BLaER1 treated with 17β-estradiol and CSF1 and Interleukin-3, amounts not matched to agents 10 nM and 100 nM (cell line): ENCODE measurements at regions not wholly inside any gene's neighbourhood (a gene's known extent, or its start where the extent isn't known, plus 50 kb on each side); places are given as distances from the start of the nearest gene placed in this dataset.
"Not testable (repeated sequence)": the region's sequence is repeated elsewhere in the genome, so short reads cannot be mapped to it uniquely, and the experiment has no call there.

ENCODE experiments used
- H3K27ac ChIP-seq, 11 experiments: shearing (Covaris generic); formaldehyde crosslinking; 2 replicates each; pipeline ENCODE4 v1.8.1; 2022
- H3K27me3 ChIP-seq, 11 experiments: shearing (Covaris generic); formaldehyde crosslinking; 2 replicates each; pipeline ENCODE4 v1.8.1; 2022
- H3K36me3 ChIP-seq, 11 experiments: shearing (Covaris generic); formaldehyde crosslinking; 2 replicates each; pipeline ENCODE4 v1.8.1; 2022
- H3K4me1 ChIP-seq, 10 experiments: shearing (Covaris generic); formaldehyde crosslinking; 2 replicates each; pipeline ENCODE4 v1.8.1; 2022
- H3K4me2 ChIP-seq, 11 experiments: shearing (Covaris generic); formaldehyde crosslinking; 2 replicates each; pipeline ENCODE4 v1.8.1; 2022
- H3K4me3 ChIP-seq, 10 experiments: shearing (Covaris generic); formaldehyde crosslinking; 2 replicates each; pipeline ENCODE4 v1.8.1; 2022
- H3K9ac ChIP-seq, 11 experiments: shearing (Covaris generic); formaldehyde crosslinking; 2 replicates each; pipeline ENCODE4 v1.8.1; 2022
- H3K9me3 ChIP-seq, 11 experiments: shearing (Covaris generic); formaldehyde crosslinking; replicated peaks in 1 of 11; 2 replicates each; pipeline ENCODE4 v1.8.1; 2022
- H4K20me1 ChIP-seq, 11 experiments: shearing (Covaris generic); formaldehyde crosslinking; 2 replicates each; pipeline ENCODE4 v1.8.1; 2022
- Cebpa-rat ChIP-seq, 11 experiments: shearing (Covaris generic); IDR thresholded peaks; 2 replicates each; pipeline ENCODE4 v1.8.1; 2022

DNA sequence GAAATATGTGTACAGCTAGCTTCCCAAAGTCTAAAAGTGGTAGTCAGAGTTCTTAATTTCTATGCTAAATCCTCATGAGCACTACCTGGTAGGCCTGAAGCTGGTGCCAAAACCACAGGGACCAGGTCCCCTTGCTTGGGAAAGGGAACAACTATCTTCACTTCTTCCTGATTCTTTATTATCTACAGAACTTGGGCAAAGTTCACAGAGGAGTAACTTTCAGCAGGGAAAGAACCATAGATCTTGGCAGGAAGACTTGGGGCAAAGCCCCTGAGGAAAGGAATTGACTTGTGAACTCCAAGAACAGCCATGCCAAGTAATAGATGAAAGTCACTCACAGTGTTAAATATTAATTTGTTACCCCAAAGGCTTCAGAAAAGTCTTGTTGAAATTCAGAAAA is 193.0 kb downstream of the ZC3H11B start:
- Histone ChIP-seq H3K4me1 (no peaks in the 10 kb centered on the region), H3K27ac (no peak overlapping the region), H3K9ac (no peak overlapping the region), H3K9me3 (no peaks in the 10 kb centered on the region), H4K20me1 (no peaks in the 10 kb centered on the region), H3K36me3 (no peaks in the 10 kb centered on the region), H3K4me2 (no peak overlapping the region), H3K4me3 (no peak overlapping the region), H3K27me3 (no peaks in the 10 kb centered on the region)
- TF ChIP-seq Cebpa-rat (IDR thresholded peaks at IDR 0.05): no peak

DNA sequence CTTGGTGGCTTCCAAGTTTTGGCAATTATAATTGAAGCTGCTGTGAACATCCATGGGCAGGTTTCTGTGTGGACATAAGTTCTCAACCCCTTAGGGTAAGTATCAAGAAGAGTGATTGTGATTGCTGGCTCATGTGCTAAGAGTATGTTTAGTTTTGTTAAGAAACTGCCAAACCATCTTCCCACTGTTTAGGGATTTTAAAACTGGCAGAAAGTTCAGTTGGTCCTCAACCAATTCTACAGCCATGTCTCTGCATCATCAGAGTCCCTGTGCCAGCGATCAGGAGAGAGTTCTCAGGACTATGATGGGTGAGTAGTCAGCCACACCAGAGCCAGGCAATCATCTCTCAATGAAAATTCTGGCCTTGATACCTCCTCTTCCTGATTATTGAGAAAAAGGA is 193.8 kb downstream of the ZC3H11B start:
- H3K4me2 ChIP-seq: no peak overlapping the region
- no peaks in the 10 kb centered on the region for H3K9me3 ChIP-seq
- no peak overlapping the region for H3K9ac ChIP-seq
- H3K4me3 ChIP-seq: no peak overlapping the region
- H3K27me3 ChIP-seq: no peaks in the 10 kb centered on the region
- no peaks in the 10 kb centered on the region for H4K20me1 ChIP-seq
- H3K27ac ChIP-seq: no peak overlapping the region
- no peaks in the 10 kb centered on the region for H3K36me3 ChIP-seq
- no peak for TF ChIP-seq Cebpa-rat (IDR thresholded peaks at IDR 0.05)
- no peaks in the 10 kb centered on the region for H3K4me1 ChIP-seq

DNA sequence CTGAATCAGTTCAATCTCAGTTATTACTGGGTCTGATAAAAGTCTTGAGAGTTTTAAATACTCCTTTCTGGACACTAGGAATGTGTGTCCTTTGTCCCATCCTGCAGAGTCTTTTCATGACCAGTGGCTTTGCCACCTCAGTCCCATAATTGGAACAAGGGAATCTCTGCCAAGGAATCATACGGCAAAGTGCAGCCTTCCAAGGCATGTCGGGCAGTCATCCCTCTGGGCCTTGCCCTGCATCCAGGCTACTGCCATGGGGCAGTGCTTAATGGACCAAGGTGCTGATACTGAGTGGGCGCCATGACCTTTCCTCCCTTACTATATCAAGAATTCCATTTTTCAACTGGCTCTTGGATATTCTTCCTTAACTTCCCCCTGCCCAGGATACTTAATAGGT is 195.3 kb downstream of the ZC3H11B start:
- no peak for TF ChIP-seq Cebpa-rat (IDR thresholded peaks at IDR 0.05)
- no peak overlapping the region for H3K9ac ChIP-seq
- no peak overlapping the region for H3K27ac ChIP-seq
- H3K4me2 ChIP-seq: no peak overlapping the region
- no peaks in the 10 kb centered on the region for H4K20me1 ChIP-seq
- H3K9me3 ChIP-seq: no peaks in the 10 kb centered on the region
- H3K36me3 ChIP-seq: no peaks in the 10 kb centered on the region
- H3K27me3 ChIP-seq: no peaks in the 10 kb centered on the region
- no peak overlapping the region for H3K4me3 ChIP-seq
- H3K4me1 ChIP-seq: no peaks in the 10 kb centered on the region

DNA sequence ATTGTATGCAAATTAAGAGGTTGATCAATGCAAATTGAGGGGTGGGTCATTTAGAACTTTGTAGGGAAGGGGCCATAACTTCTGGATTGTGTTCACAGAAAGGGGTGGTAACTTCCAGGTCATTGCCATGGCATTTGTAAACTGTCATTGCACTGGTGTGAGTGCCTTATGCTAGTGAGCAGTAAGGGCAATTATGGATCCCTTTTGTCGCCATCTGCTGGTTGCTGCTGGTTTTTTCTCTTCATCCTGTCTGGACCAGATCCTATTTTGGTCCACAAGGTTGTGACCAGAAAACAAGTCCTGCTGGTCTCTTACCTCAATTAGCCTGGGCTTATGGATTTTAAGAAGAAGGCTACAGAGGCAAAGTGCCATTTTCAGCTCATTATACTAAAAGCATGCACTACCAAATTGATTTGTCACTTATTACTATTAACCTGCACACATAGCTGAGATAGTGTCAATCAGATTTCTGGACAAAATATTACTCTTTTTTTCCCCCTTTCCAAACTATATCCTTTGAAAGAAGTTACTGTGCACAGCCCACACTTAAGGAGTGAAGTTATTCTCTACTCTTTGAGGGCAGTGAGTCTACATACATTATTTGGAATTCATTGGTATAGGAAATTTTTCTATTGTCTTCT is 196.2 kb downstream of the ZC3H11B start:
- Histone ChIP-seq H3K27me3 (no peaks in the 10 kb centered on the region), H3K4me1 (no peaks in the 10 kb centered on the region), H3K4me2 (no peak overlapping the region), H3K9me3 (no peaks in the 10 kb centered on the region), H3K27ac (no peak overlapping the region), H3K4me3 (no peak overlapping the region), H4K20me1 (no peaks in the 10 kb centered on the region), H3K36me3 (no peaks in the 10 kb centered on the region), H3K9ac (no peak overlapping the region)
- TF ChIP-seq Cebpa-rat (IDR thresholded peaks at IDR 0.05): no peak

DNA sequence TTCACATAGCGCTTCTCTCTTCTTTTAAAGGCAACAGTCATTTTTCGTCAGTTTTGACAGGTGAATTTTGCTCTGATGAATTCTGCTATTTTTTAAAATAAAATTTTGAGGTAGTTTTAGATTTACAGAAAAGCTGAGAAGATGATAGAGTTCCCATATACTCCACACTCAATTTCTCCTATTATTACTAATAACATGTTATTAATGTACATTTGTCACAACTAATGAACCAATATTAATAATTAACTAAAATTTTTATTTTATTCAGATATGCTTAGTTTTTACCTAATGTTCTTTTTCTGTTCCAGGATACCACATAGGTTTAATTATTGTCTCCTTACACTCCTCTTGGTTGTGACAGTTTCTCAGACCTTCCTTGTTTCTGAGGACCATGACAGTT is 197.0 kb downstream of the ZC3H11B start:
- Histone ChIP-seq H3K9me3 (no peaks in the 10 kb centered on the region), H4K20me1 (no peaks in the 10 kb centered on the region), H3K27ac (no peak overlapping the region), H3K36me3 (no peaks in the 10 kb centered on the region), H3K4me1 (no peaks in the 10 kb centered on the region), H3K4me2 (no peak overlapping the region), H3K9ac (no peak overlapping the region), H3K27me3 (no peaks in the 10 kb centered on the region), H3K4me3 (no peak overlapping the region)
- TF ChIP-seq Cebpa-rat (IDR thresholded peaks at IDR 0.05): no peak

DNA sequence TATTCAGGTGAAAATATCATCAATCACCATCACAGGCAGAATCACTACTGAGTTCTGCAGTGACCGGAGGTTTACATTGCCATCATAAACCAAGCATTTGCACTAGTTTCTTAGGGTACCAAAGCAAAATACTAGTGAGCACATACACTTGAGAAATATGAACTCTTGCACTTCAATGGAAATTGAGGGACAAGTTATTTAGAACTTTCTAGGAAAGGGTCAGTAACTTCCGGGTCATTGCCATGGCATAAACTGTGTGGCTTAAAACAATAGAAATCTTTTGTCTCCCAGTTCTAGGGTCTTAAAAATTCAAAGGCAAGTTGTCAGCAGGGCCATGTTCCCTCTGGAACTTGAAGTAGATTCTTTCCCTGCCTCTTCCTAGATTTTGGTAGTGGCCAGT is 197.5 kb downstream of the ZC3H11B start:
- no peak overlapping the region for H3K27ac ChIP-seq
- H4K20me1 ChIP-seq: no peaks in the 10 kb centered on the region
- no peak overlapping the region for H3K9ac ChIP-seq
- H3K36me3 ChIP-seq: no peaks in the 10 kb centered on the region
- H3K4me1 ChIP-seq: no peaks in the 10 kb centered on the region
- H3K27me3 ChIP-seq: no peaks in the 10 kb centered on the region
- H3K4me2 ChIP-seq: no peak overlapping the region
- H3K4me3 ChIP-seq: no peak overlapping the region
- no peaks in the 10 kb centered on the region for H3K9me3 ChIP-seq
- no peak for TF ChIP-seq Cebpa-rat (IDR thresholded peaks at IDR 0.05)

DNA sequence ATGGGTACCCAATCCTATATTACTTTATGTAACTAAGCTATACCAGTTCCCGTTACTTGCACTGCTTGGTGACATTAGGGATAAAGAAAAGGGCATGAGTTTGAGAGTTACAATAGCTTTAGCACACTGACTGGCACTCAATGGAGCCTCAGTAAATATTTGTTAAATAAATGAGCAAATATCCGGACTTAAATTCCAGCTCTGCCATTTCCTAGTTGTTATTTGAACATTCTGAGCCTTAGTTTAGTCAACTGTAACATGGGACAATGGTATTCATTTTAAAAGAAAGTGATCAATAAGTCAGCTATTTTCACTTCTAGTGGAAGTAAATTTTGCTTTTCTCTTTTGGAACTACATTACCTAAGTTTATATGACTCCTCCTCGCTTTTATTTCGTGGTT is 198.7 kb downstream of the ZC3H11B start:
- no peak for TF ChIP-seq Cebpa-rat (IDR thresholded peaks at IDR 0.05)
- Histone ChIP-seq H3K4me3 (no peak overlapping the region), H3K36me3 (no peaks in the 10 kb centered on the region), H4K20me1 (no peaks in the 10 kb centered on the region), H3K9me3 (no peaks in the 10 kb centered on the region), H3K27ac (no peak overlapping the region), H3K27me3 (no peaks in the 10 kb centered on the region), H3K4me1 (no peaks in the 10 kb centered on the region), H3K9ac (no peak overlapping the region), H3K4me2 (no peak overlapping the region)

DNA sequence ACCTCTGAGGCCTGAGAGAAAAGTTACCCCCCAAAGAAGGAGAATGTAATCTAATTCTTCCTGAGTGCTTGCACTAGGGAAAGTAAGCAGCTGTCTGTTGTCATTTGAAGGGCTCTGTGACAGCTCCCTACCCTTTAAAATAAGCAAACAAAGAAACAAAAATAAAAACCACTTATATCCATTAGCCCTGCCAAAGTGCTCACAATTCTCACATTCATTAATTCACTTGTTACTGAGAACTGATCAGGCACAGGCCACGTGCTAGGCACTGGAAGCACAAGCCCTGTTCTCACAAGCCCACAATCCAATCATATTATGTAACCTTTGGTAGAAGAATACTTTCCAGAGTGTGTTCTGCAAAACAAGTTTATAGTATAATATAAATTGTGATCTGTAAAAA is 199.4 kb downstream of the ZC3H11B start:
- no peaks in the 10 kb centered on the region for H4K20me1 ChIP-seq
- no peak overlapping the region for H3K4me3 ChIP-seq
- H3K36me3 ChIP-seq: no peaks in the 10 kb centered on the region
- H3K27me3 ChIP-seq: no peaks in the 10 kb centered on the region
- no peak overlapping the region for H3K9ac ChIP-seq
- H3K27ac ChIP-seq: no peak overlapping the region
- H3K4me2 ChIP-seq: no peak overlapping the region
- TF ChIP-seq Cebpa-rat (IDR thresholded peaks at IDR 0.05): no peak
- H3K9me3 ChIP-seq: no peaks in the 10 kb centered on the region
- no peaks in the 10 kb centered on the region for H3K4me1 ChIP-seq

DNA sequence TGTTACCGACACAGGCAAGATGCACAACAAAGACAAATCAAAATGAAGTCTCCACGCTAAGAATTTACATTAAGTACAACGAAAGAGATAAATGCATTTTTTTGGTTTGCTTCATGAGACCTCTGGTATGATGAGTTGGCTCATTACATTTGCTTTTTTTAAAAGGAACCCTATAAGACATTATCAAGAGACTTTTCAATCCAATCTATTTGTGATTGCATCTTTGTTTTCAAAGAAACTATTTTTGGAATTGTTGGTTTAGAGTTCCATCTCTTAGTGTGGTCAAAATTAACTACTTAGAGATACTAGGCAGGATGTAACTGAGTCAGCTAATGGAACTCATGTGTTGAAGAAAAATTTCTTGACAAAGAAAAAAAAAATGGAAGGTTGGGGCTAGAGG is 200.1 kb downstream of the ZC3H11B start:
- H3K9me3 ChIP-seq: no peaks in the 10 kb centered on the region
- no peak overlapping the region for H3K4me2 ChIP-seq
- no peaks in the 10 kb centered on the region for H3K27me3 ChIP-seq
- no peak for TF ChIP-seq Cebpa-rat (IDR thresholded peaks at IDR 0.05)
- H3K27ac ChIP-seq: no peak overlapping the region
- no peaks in the 10 kb centered on the region for H3K4me1 ChIP-seq
- no peak overlapping the region for H3K4me3 ChIP-seq
- H4K20me1 ChIP-seq: no peaks in the 10 kb centered on the region
- H3K9ac ChIP-seq: no peak overlapping the region
- no peaks in the 10 kb centered on the region for H3K36me3 ChIP-seq

DNA sequence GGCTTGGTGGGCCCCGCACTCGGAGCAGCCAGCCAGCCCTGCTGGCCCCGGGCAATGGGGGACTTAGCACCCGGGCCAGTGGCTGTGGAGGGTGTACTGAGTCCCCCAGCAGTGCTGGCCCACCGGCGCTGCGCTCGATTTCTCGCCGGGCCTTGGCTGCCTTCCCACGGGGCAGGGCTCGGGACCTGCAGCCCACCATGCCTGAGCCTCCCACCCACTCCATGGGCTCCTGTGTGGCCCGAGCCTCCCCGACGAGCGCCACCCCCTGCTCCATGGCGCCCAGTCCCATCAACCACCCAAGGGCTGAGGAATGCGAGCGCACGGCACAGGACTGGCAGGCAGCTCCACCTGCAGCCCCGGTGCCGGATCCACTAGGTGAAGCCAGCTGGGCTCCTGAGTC is 202.2 kb downstream of the ZC3H11B start:
- H3K36me3 ChIP-seq, H3K4me3 ChIP-seq, H3K4me2 ChIP-seq, H3K9me3 ChIP-seq, H3K27me3 ChIP-seq, H3K4me1 ChIP-seq, H4K20me1 ChIP-seq, H3K27ac ChIP-seq, H3K9ac ChIP-seq: not testable (repeated sequence)
